Stimulated activated naive B cell treated with anti-CD40 and anti-IgM and Interleukin-4, amounts not matched to agents 10 μg/mL and 1 μg/mL and 100 μg/mL, for 72 hours (primary cell): ENCODE measurements at regions not wholly inside any gene's neighbourhood (a gene's known extent, or its start where the extent isn't known, plus 50 kb on each side); places are given as distances from the start of the nearest gene placed in this dataset.
"Not testable (repeated sequence)": the region's sequence is repeated elsewhere in the genome, so short reads cannot be mapped to it uniquely, and the experiment has no call there.

ENCODE experiments used
- ATAC-seq, 2 donors: fragments of 150-1000 bp; cut with Tn5 transposase; replicated peaks; 2 replicates each; pipeline ENCODE4 v1.10.0; 2021; ENCODE audit warnings: moderate library complexity in 1 of 2
- DNase-seq: peaks from one replicate; pipeline ENCODE4 v3.0.0; 2021
- H3K27ac Mint-ChIP-seq: one replicate; pipeline ENCODE4 v1.8.0; 2022; ENCODE audit warnings: mild to moderate bottlenecking, mixed read lengths
- H3K27me3 Mint-ChIP-seq, 2 donors: one replicate each; pipeline ENCODE4 v1.8.0; 2022; ENCODE audit warnings: mixed read lengths in 2 of 2
- H3K36me3 Mint-ChIP-seq, 2 donors: one replicate each; pipeline ENCODE4 v1.8.0; 2022; ENCODE audit warnings: mixed read lengths in 2 of 2, mild to moderate bottlenecking in 1 of 2
- H3K4me1 Mint-ChIP-seq, 2 donors: one replicate each; pipeline ENCODE4 v1.8.0; 2022; ENCODE audit warnings: mixed read lengths in 2 of 2, mild to moderate bottlenecking in 1 of 2
- H3K4me3 Mint-ChIP-seq, 2 donors: one replicate each; pipeline ENCODE4 v1.8.0; 2022; ENCODE audit warnings: mild to moderate bottlenecking in 2 of 2, mixed read lengths in 2 of 2, moderate library complexity in 1 of 2
- H3K9me3 Mint-ChIP-seq, 2 donors: one replicate each; pipeline ENCODE4 v1.8.0; 2022; ENCODE audit warnings: mixed read lengths in 2 of 2, mild to moderate bottlenecking in 1 of 2

- H3K27ac Mint-ChIP-seq: no peak overlapping the region
- peaks cover 4 to 7% of the 10 kb centered on the region in 2 donors for H3K9me3 Mint-ChIP-seq
- H3K36me3 Mint-ChIP-seq: no peaks in the 10 kb centered on the region
- DNase-seq (no peak), ATAC-seq (no peak)
- H3K4me3 Mint-ChIP-seq: no peak overlapping the region
- H3K4me1 Mint-ChIP-seq: no peaks in the 10 kb centered on the region
- no peaks in the 10 kb centered on the region for H3K27me3 Mint-ChIP-seq
These were observed 1218.9 kb downstream of the ROBO2 start for GRCh38 chr3:78258798-78259197.

GRCh38 chr3:78260388-78260787 lies 1220.5 kb downstream of the ROBO2 start:
- H3K4me3 Mint-ChIP-seq: no peak overlapping the region
- no peaks in the 10 kb centered on the region for H3K27me3 Mint-ChIP-seq
- no peaks in the 10 kb centered on the region for H3K36me3 Mint-ChIP-seq
- no peaks in the 10 kb centered on the region for H3K4me1 Mint-ChIP-seq
- no peak overlapping the region for H3K27ac Mint-ChIP-seq
- no peak for DNase-seq
- H3K9me3 Mint-ChIP-seq: peaks cover 2 to 12% of the 10 kb centered on the region in 2 donors
- no peak for ATAC-seq

- not testable (repeated sequence) for H3K4me1 Mint-ChIP-seq, DNase-seq, H3K36me3 Mint-ChIP-seq, H3K27me3 Mint-ChIP-seq, ATAC-seq, H3K27ac Mint-ChIP-seq, H3K4me3 Mint-ChIP-seq
- H3K9me3 Mint-ChIP-seq: peaks cover 8 to 10% of the 10 kb centered on the region in 2 donors
These were observed 1226.7 kb downstream of the ROBO2 start for GRCh38 chr3:78266550-78266949.

- Mint-ChIP-seq H3K27me3 (no peaks in the 10 kb centered on the region), H3K9me3 (peaks cover 8 to 10% of the 10 kb centered on the region in 2 donors), H3K4me1 (no peaks in the 10 kb centered on the region), H3K4me3 (no peak overlapping the region), H3K27ac (no peak overlapping the region), H3K36me3 (no peaks in the 10 kb centered on the region)
- DNase-seq (no peak), ATAC-seq (no peak)
These were observed 1227.3 kb downstream of the ROBO2 start for GRCh38 chr3:78267235-78267634.

- ATAC-seq (no peak), DNase-seq (no peak)
- Mint-ChIP-seq H3K4me3 (no peak overlapping the region), H3K36me3 (no peaks in the 10 kb centered on the region), H3K27me3 (no peaks in the 10 kb centered on the region), H3K9me3 (peaks cover 6 to 10% of the 10 kb centered on the region in 2 donors), H3K27ac (no peak overlapping the region), H3K4me1 (no peaks in the 10 kb centered on the region)
These were observed 1228.2 kb downstream of the ROBO2 start for GRCh38 chr3:78268087-78268486.

- DNase-seq (no peak), ATAC-seq (no peak)
- Mint-ChIP-seq H3K4me1 (no peaks in the 10 kb centered on the region), H3K9me3 (peaks cover 6 to 10% of the 10 kb centered on the region in 2 donors), H3K36me3 (no peaks in the 10 kb centered on the region), H3K4me3 (no peak overlapping the region), H3K27me3 (no peaks in the 10 kb centered on the region), H3K27ac (no peak overlapping the region)
These were observed 1229.1 kb downstream of the ROBO2 start for GRCh38 chr3:78268716-78269668.

- H3K27ac Mint-ChIP-seq: no peak overlapping the region
- DNase-seq: no peak
- H3K4me3 Mint-ChIP-seq: no peak overlapping the region
- H3K27me3 Mint-ChIP-seq: no peaks in the 10 kb centered on the region
- no peaks in the 10 kb centered on the region for H3K4me1 Mint-ChIP-seq
- H3K36me3 Mint-ChIP-seq: no peaks in the 10 kb centered on the region
- ATAC-seq: no peak
- no peaks in the 10 kb centered on the region for H3K9me3 Mint-ChIP-seq
These were observed 1233.4 kb downstream of the ROBO2 start for GRCh38 chr3:78273326-78273725.

- DNase-seq (no peak), ATAC-seq (no peak)
- Mint-ChIP-seq H3K4me3 (no peak overlapping the region), H3K27me3 (no peaks in the 10 kb centered on the region), H3K4me1 (no peaks in the 10 kb centered on the region), H3K27ac (no peak overlapping the region), H3K9me3 (peaks cover 0 to 1% of the 10 kb centered on the region in 2 donors), H3K36me3 (no peaks in the 10 kb centered on the region)
These were observed 1234.7 kb downstream of the ROBO2 start for GRCh38 chr3:78274475-78275065.

- H3K27ac Mint-ChIP-seq: no peak overlapping the region
- peaks cover 0 to 1% of the 10 kb centered on the region in 2 donors for H3K9me3 Mint-ChIP-seq
- H3K4me3 Mint-ChIP-seq: no peak overlapping the region
- no peaks in the 10 kb centered on the region for H3K4me1 Mint-ChIP-seq
- no peak for ATAC-seq
- DNase-seq: no peak
- H3K36me3 Mint-ChIP-seq: no peaks in the 10 kb centered on the region
- H3K27me3 Mint-ChIP-seq: no peaks in the 10 kb centered on the region
These were observed 1235.5 kb downstream of the ROBO2 start for GRCh38 chr3:78275420-78275852.

GRCh38 chr3:78277220-78277619 lies 1237.3 kb downstream of the ROBO2 start:
- DNase-seq (no peak), ATAC-seq (no peak)
- Mint-ChIP-seq H3K36me3 (no peaks in the 10 kb centered on the region), H3K4me3 (no peak overlapping the region), H3K4me1 (no peaks in the 10 kb centered on the region), H3K27ac (no peak overlapping the region), H3K9me3 (peaks cover 0 to 1% of the 10 kb centered on the region in 2 donors), H3K27me3 (no peaks in the 10 kb centered on the region)

GRCh38 chr3:78277801-78278200 lies 1237.9 kb downstream of the ROBO2 start:
- H3K4me3 Mint-ChIP-seq: no peak overlapping the region
- H3K36me3 Mint-ChIP-seq: no peaks in the 10 kb centered on the region
- ATAC-seq (no peak), DNase-seq (no peak)
- peaks cover 0 to 3% of the 10 kb centered on the region in 2 donors for H3K9me3 Mint-ChIP-seq
- H3K27me3 Mint-ChIP-seq: no peaks in the 10 kb centered on the region
- H3K27ac Mint-ChIP-seq: no peak overlapping the region
- H3K4me1 Mint-ChIP-seq: no peaks in the 10 kb centered on the region

GRCh38 chr3:78279091-78279490 lies 1239.2 kb downstream of the ROBO2 start:
- Mint-ChIP-seq H3K27me3 (no peaks in the 10 kb centered on the region), H3K36me3 (no peaks in the 10 kb centered on the region), H3K4me1 (no peaks in the 10 kb centered on the region), H3K4me3 (no peak overlapping the region), H3K27ac (no peak overlapping the region), H3K9me3 (peaks cover 0 to 6% of the 10 kb centered on the region in 2 donors)
- ATAC-seq (no peak), DNase-seq (no peak)

- DNase-seq (no peak), ATAC-seq (no peak)
- Mint-ChIP-seq H3K4me1 (no peaks in the 10 kb centered on the region), H3K27me3 (no peaks in the 10 kb centered on the region), H3K27ac (no peak overlapping the region), H3K9me3 (peaks cover 0 to 6% of the 10 kb centered on the region in 2 donors), H3K4me3 (no peak overlapping the region), H3K36me3 (no peaks in the 10 kb centered on the region)
These were observed 1241.5 kb downstream of the ROBO2 start for GRCh38 chr3:78281381-78281780.

- Mint-ChIP-seq H3K27me3 (no peaks in the 10 kb centered on the region), H3K4me1 (no peaks in the 10 kb centered on the region), H3K9me3 (peaks cover 0 to 4% of the 10 kb centered on the region in 2 donors), H3K27ac (no peak overlapping the region), H3K4me3 (no peak overlapping the region), H3K36me3 (no peaks in the 10 kb centered on the region)
- DNase-seq: no peak
- ATAC-seq: no peak
These were observed 1244.1 kb downstream of the ROBO2 start for GRCh38 chr3:78283994-78284393.
